CD4-positive, alpha-beta T cell treated with Interleukin-17A for 4 hours (primary cell): ENCODE measurements at regions not wholly inside any gene's neighbourhood (a gene's known extent, or its start where the extent isn't known, plus 50 kb on each side); places are given as distances from the start of the nearest gene placed in this dataset.
"Not testable (repeated sequence)": the region's sequence is repeated elsewhere in the genome, so short reads cannot be mapped to it uniquely, and the experiment has no call there.

ENCODE experiments used
- DNase-seq: peaks from one replicate; pipeline ENCODE4 v3.0.0-alpha.2; 2020; ENCODE audit warnings: mixed read lengths

- DNase-seq: no peak
Measured at GRCh38 chr10:129199826-129200225, 267.2 kb upstream of the MGMT start.

GRCh38 chr10:129203819-129204218 is 263.2 kb upstream of the MGMT start:
- no peak for DNase-seq

GRCh38 chr10:129207297-129207696 is 259.7 kb upstream of the MGMT start:
- no peak for DNase-seq

GRCh38 chr10:129210876-129211275 is 256.2 kb upstream of the MGMT start:
- no peak for DNase-seq

GRCh38 chr10:129213256-129213655 is 253.8 kb upstream of the MGMT start:
- no peak for DNase-seq

GRCh38 chr10:129213996-129214395 is 253.0 kb upstream of the MGMT start:
- not testable (repeated sequence) for DNase-seq

- DNase-seq: no peak
Measured at GRCh38 chr10:129219364-129219763, 247.7 kb upstream of the MGMT start.

GRCh38 chr10:129222436-129222835 is 244.6 kb upstream of the MGMT start:
- DNase-seq: no peak

GRCh38 chr10:129223363-129223762 is 243.7 kb upstream of the MGMT start:
- no peak for DNase-seq

GRCh38 chr10:129224065-129224464 is 243.0 kb upstream of the MGMT start:
- no peak for DNase-seq

- DNase-seq: no peak
Measured at GRCh38 chr10:129231821-129232220, 235.2 kb upstream of the MGMT start.

- DNase-seq: no peak
Measured at GRCh38 chr10:129233351-129234148, 233.5 kb upstream of the MGMT start.

GRCh38 chr10:129236274-129236691 is 230.8 kb upstream of the MGMT start:
- no peak for DNase-seq

- no peak for DNase-seq
Measured at GRCh38 chr10:129241461-129241860, 225.6 kb upstream of the MGMT start.

GRCh38 chr10:129244298-129244697 is 222.7 kb upstream of the MGMT start:
- DNase-seq: no peak

- DNase-seq: no peak
Measured at GRCh38 chr10:129244757-129245156, 222.3 kb upstream of the MGMT start.

GRCh38 chr10:129253161-129253864 is 213.7 kb upstream of the MGMT start:
- DNase-seq: no peak

- no peak for DNase-seq
Measured at GRCh38 chr10:129253865-129254179, 213.2 kb upstream of the MGMT start.

GRCh38 chr10:129258283-129258923 is 208.6 kb upstream of the MGMT start:
- DNase-seq: no peak

- DNase-seq: no peak
Measured at GRCh38 chr10:129259128-129259815, 207.8 kb upstream of the MGMT start.

GRCh38 chr10:129272176-129272575 is 194.9 kb upstream of the MGMT start:
- no peak for DNase-seq

- no peak for DNase-seq
Measured at GRCh38 chr10:129272866-129273650, 194.0 kb upstream of the MGMT start.

- no peak for DNase-seq
Measured at GRCh38 chr10:129273860-129274259, 193.2 kb upstream of the MGMT start.
